IMR-90 (cell line): ENCODE measurements at regions not wholly inside any gene's neighbourhood (a gene's known extent, or its start where the extent isn't known, plus 50 kb on each side); places are given as distances from the start of the nearest gene placed in this dataset.

ENCODE experiments used
- ATAC-seq: fragments of 200-7000 bp; cut with Tn5 transposase; 2 replicates; pipeline ENCODE4 v1.9.1; 2020; ENCODE audit warnings: low read depth, mild to moderate bottlenecking, moderate library complexity
- BruUV-seq: library from RNA; stranded (reverse); fragments of 400-500 nt; replicated peaks from 2 replicates; lab custom pipeline; 2021; lab: Mats Ljungman, UMichigan
- CTCF ChIA-PET: fragments of 300-600 bp; formaldehyde crosslinking; extraction: SDS; loops from one replicate; lab custom pipeline; 2021; ENCODE audit warnings: antibody characterized with exemption; lab: Yijun Ruan, JAX
- POLR2A ChIA-PET: fragments of 300-600 bp; sonication (Branson Sonifier 250); formaldehyde crosslinking; loops from one replicate; lab custom pipeline; 2022; ENCODE audit warnings: antibody characterized with exemption; ENCODE audit not compliant: unreplicated experiment; lab: Charles Lee
- DNase-seq: peaks from one replicate; pipeline ENCODE4 v3.0.0; 2013
- H2AFZ ChIP-seq: replicated peaks from 2 replicates; pipeline ENCODE3; 2013; ENCODE audit warnings: low read length, mild to moderate bottlenecking; ENCODE audit not compliant: poor library complexity
- H2AK5ac ChIP-seq: 2 replicates; pipeline ENCODE4 v1.6.1; 2013; ENCODE audit warnings: low read depth, low read length, inconsistent platforms
- H2AK9ac ChIP-seq: replicated peaks from 2 replicates; pipeline ENCODE3; 2013; ENCODE audit warnings: mild to moderate bottlenecking, low read depth, low read length, moderate library complexity; ENCODE audit not compliant: poor library complexity
- H2BK120ac ChIP-seq: 2 replicates; pipeline ENCODE4 v1.6.1; 2013; ENCODE audit warnings: low read depth, low read length, inconsistent platforms
- H2BK15ac ChIP-seq: 3 replicates; pipeline ENCODE4 v1.6.1; 2013; ENCODE audit warnings: low read depth, low read length, inconsistent platforms
- H2BK20ac ChIP-seq: 2 replicates; pipeline ENCODE4 v1.6.1; 2013; ENCODE audit warnings: low read depth, mild to moderate bottlenecking, inconsistent platforms, low read length, moderate library complexity
- H2BK5ac ChIP-seq: 2 replicates; pipeline ENCODE4 v1.6.1; 2013; ENCODE audit warnings: mild to moderate bottlenecking, low read depth, low read length, inconsistent platforms; ENCODE audit not compliant: poor library complexity, severe bottlenecking
- H3K14ac ChIP-seq: replicated peaks from 2 replicates; pipeline ENCODE4 v1.6.1; 2013; ENCODE audit warnings: low read depth, low read length, inconsistent platforms
- H3K18ac ChIP-seq: 2 replicates; pipeline ENCODE4 v1.6.1; 2013; ENCODE audit warnings: low read depth, low read length, control low read depth
- H3K23ac ChIP-seq: 2 replicates; pipeline ENCODE4 v1.6.1; 2013; ENCODE audit warnings: low read depth, low read length, inconsistent platforms
- H3K27ac ChIP-seq: 2 replicates; pipeline ENCODE4 v1.5.1; 2013; ENCODE audit warnings: mild to moderate bottlenecking, control low read depth, low read length; ENCODE audit not compliant: insufficient read depth
- H3K27me3 ChIP-seq: 2 replicates; pipeline ENCODE4 v1.6.1; 2013; ENCODE audit warnings: low read length; ENCODE audit not compliant: control insufficient read depth, insufficient read depth
- H3K36me3 ChIP-seq: 2 replicates; pipeline ENCODE4 v1.6.1; 2013; ENCODE audit warnings: low read length, mixed read lengths; ENCODE audit not compliant: control insufficient read depth, insufficient read depth
- H3K4ac ChIP-seq: 2 replicates; pipeline ENCODE4 v1.6.1; 2013; ENCODE audit warnings: low read depth, low read length, inconsistent platforms
- H3K4me1 ChIP-seq: 2 replicates; pipeline ENCODE4 v1.6.1; 2013; ENCODE audit warnings: low read length, mixed read lengths; ENCODE audit not compliant: control insufficient read depth, insufficient read depth
- H3K4me2 ChIP-seq: 2 replicates; pipeline ENCODE4 v1.6.1; 2013; ENCODE audit warnings: low read depth, mild to moderate bottlenecking, control low read depth, low read length, moderate library complexity
- H3K4me3 ChIP-seq: 2 replicates; pipeline ENCODE4 v1.5.1; 2013; ENCODE audit warnings: low read depth, mild to moderate bottlenecking, control low read depth, low read length, moderate library complexity; ENCODE audit not compliant: insufficient read depth
- H3K56ac ChIP-seq: 2 replicates; pipeline ENCODE4 v1.6.1; 2013; ENCODE audit warnings: low read length, inconsistent platforms; ENCODE audit not compliant: insufficient read depth; ENCODE audit errors: extremely low read depth
- H3K79me1 ChIP-seq, 2 experiments: 2 replicates each; pipeline ENCODE4 v1.6.1; 2013; ENCODE audit warnings: low read length in 2 of 2, inconsistent platforms in 1 of 2, low read depth in 1 of 2
- H3K9ac ChIP-seq: 2 replicates; pipeline ENCODE4 v1.6.1; 2013; ENCODE audit warnings: low read depth, low read length, control low read depth
- H3K9me1 ChIP-seq: 2 replicates; pipeline ENCODE4 v1.6.1; 2013; ENCODE audit warnings: low read length, inconsistent platforms; ENCODE audit not compliant: insufficient read depth
- H3K9me3 ChIP-seq: 2 replicates; pipeline ENCODE4 v1.6.1; 2013; ENCODE audit warnings: low read length; ENCODE audit not compliant: control insufficient read depth, insufficient read depth
- H4K20me1 ChIP-seq: 2 replicates; pipeline ENCODE4 v1.6.1; 2013; ENCODE audit warnings: low read length, inconsistent platforms; ENCODE audit not compliant: insufficient read depth
- H4K5ac ChIP-seq: 2 replicates; pipeline ENCODE4 v1.6.1; 2013; ENCODE audit warnings: mild to moderate bottlenecking, low read depth, low read length, control low read depth
- H4K8ac ChIP-seq, 2 experiments: 2 replicates each; pipeline ENCODE4 v1.6.1; 2013; ENCODE audit warnings: low read depth in 2 of 2, low read length in 2 of 2, control low read depth in 1 of 2, inconsistent platforms in 1 of 2
- H4K91ac ChIP-seq: 2 replicates; pipeline ENCODE4 v1.6.1; 2013; ENCODE audit warnings: low read depth, low read length, inconsistent platforms; ENCODE audit not compliant: insufficient read depth
- RAD21 ChIP-seq: IDR thresholded peaks from 2 replicates; pipeline ENCODE4 v1.6.1; 2012; ENCODE audit warnings: low read length, improper control_type of control experiment
- SMC3 ChIP-seq: fragments of 150-350 bp; IDR thresholded peaks from 2 replicates; pipeline ENCODE4 v1.6.1; 2016; ENCODE audit warnings: low read depth, mild to moderate bottlenecking, antibody characterized with exemption, low read length, moderate library complexity
- WGBS, 2 experiments: methylation state at CpG; one replicate each; pipeline versions ENCODE4 v1.1.5 to v1.1.7; 2013; ENCODE audit warnings: missing lambda C conversion rate in 2 of 2; ENCODE audit not compliant: insufficient read length in 1 of 2; ENCODE audit errors: extremely low coverage in 2 of 2; 5-methylcytosine and 5-hydroxymethylcytosine counted together
- dilution Hi-C: fragments of 300-500 bp; cut with HindIII; formaldehyde crosslinking; loops from one replicate; pipeline ENCODE4 v1.14.3; 2018; ENCODE audit warnings: low sequenced_read_pairs; ENCODE audit not compliant: unreplicated experiment
- in situ Hi-C: fragments of 300-500 bp; cut with MboI; formaldehyde crosslinking; loops from 3 replicates; pipeline ENCODE4 v1.14.3; 2019; ENCODE audit warnings: low sequenced_read_pairs, inconsistent platforms, mixed read lengths
- intact Hi-C: fragments of 100-400 bp; cut with micrococcal nuclease; formaldehyde crosslinking; loops from 2 replicates; pipeline ENCODE4 v1.10.0; 2022

DNA sequence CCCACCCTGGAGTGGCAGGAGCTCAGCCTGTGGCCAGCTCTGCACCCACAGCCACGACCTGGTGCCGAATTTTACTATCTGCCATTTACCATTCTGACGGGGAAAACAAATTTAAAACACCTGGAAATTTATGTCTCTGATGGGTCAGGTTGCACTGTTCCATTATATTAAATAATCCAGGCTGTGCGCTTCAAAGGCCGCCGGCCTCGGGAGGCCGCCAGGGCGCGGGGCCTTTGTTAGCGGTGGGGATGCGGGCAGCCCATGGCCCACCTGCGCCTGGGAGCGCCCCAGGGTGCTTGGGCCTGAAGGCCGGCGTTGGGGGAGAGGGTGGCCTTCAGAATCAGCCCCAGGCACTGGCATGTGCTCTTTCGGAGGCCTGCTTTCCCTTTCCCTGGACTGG is 276.9 kb downstream of the SRBD1 start:
- Histone ChIP-seq H4K5ac (no peak overlapping the region), H3K23ac (no peak overlapping the region), H3K4ac (no peak overlapping the region), H3K9ac (no peak overlapping the region), H2AK5ac (no peak overlapping the region), H3K9me1 (no peaks in the 10 kb centered on the region; the same call in 1 of the 2 replicates), H2BK15ac (no peak overlapping the region), H3K79me1 (no peaks in the 10 kb centered on the region), H3K27me3 (peaks cover 19% of the 10 kb centered on the region; the same call in 1 of the 2 replicates), H4K8ac (no peak overlapping the region), H3K4me3 (no peak overlapping the region), H4K20me1 (no peaks in the 10 kb centered on the region), H3K4me2 (no peak overlapping the region), H4K91ac (no peak overlapping the region), H3K14ac (no peak overlapping the region), H3K9me3 (no peaks in the 10 kb centered on the region; the same call in 1 of the 2 replicates), H2BK5ac (no peak overlapping the region), H3K56ac (no peak overlapping the region), H3K36me3 (no peaks in the 10 kb centered on the region), H3K18ac (no peak overlapping the region), H2BK20ac (no peak overlapping the region), H2AK9ac (no peak overlapping the region), H2BK120ac (no peak overlapping the region), H3K4me1 (peaks cover 4% of the 10 kb centered on the region; the same call in 1 of the 2 replicates), H3K27ac (no peak overlapping the region), H2AFZ (no peak overlapping the region)
- CTCF ChIA-PET: no interaction called here
- intact Hi-C loops: loop anchor here (10.0 kb wide), 1 partner anchor 209 kb away; no protein-coding TSS in a partner anchor
- 100% methylated on average over 4 of the region's 17 CpGs; no CpG with 5 or more reads in 1 of the 2 experiments for whole genome bisulfite sequencing, 2 experiments
- TF ChIP-seq SMC3 (no peak), RAD21 (no peak)
- no TSS peak for BruUV-seq
- ATAC-seq (no peak), DNase-seq (no peak)
- dilution Hi-C loops: no loop called here
- in situ Hi-C loops: no loop called here
- POLR2A ChIA-PET: no interaction called here
